B cell (primary cell): ENCODE measurements at regions not wholly inside any gene's neighbourhood (a gene's known extent, or its start where the extent isn't known, plus 50 kb on each side); places are given as distances from the start of the nearest gene placed in this dataset.
"Not testable (repeated sequence)": the region's sequence is repeated elsewhere in the genome, so short reads cannot be mapped to it uniquely, and the experiment has no call there.

ENCODE experiments used
- ATAC-seq: fragments of 200-7000 bp; cut with Tn5 transposase; one replicate; pipeline ENCODE4 v1.10.0; 2021; ENCODE audit warnings: low read depth, mild to moderate bottlenecking, moderate number of reproducible peaks, moderate library complexity
- CTCF ChIA-PET: fragments of 350-600 bp; sonication (Branson Sonifier 250); formaldehyde crosslinking; loops from one replicate; lab custom pipeline; 2021; ENCODE audit warnings: antibody characterized with exemption, inconsistent platforms; lab: Charles Lee
- POLR2A ChIA-PET: fragments of 350-600 bp; sonication (Branson Sonifier 250); formaldehyde crosslinking; loops from one replicate; lab custom pipeline; 2021; ENCODE audit warnings: antibody characterized with exemption; lab: Charles Lee
- DNase-seq: peaks from one replicate; pipeline ENCODE4 v3.0.0; 2013
- H2AFZ ChIP-seq: 2 replicates; pipeline ENCODE4 v1.6.1; 2012; ENCODE audit warnings: mild to moderate bottlenecking, low read depth, low read length; ENCODE audit not compliant: insufficient read depth, poor library complexity, severe bottlenecking
- H3K27ac ChIP-seq, 2 donors: 1 replicate in 1 of 2; 2 replicates in 1 of 2; pipeline ENCODE4 v1.5.1; 2012 to 2013; ENCODE audit warnings: low read length in 2 of 2, mild to moderate bottlenecking in 2 of 2, moderate library complexity in 1 of 2
- H3K27me3 ChIP-seq, 4 experiments: fragments of 200-600 bp in 1 of 4; sonication (generic) in 1 of 4; replicated peaks in 1 of 4; 1 replicate in 2 of 4; 2 replicates in 2 of 4; pipeline versions ENCODE4 v1.6.1 to v1.7.0; 2013 to 2016; ENCODE audit warnings: low read length in 3 of 4, mild to moderate bottlenecking in 2 of 4, mixed read lengths in 1 of 4, moderate library complexity in 1 of 4; ENCODE audit not compliant: insufficient read depth in 4 of 4, control insufficient read depth in 3 of 4; ENCODE audit errors: control extremely low read depth in 1 of 4
- H3K36me3 ChIP-seq, 2 experiments: replicated peaks in 1 of 2; 1 replicate in 1 of 2; 2 replicates in 1 of 2; pipeline versions ENCODE4 v1.6.1 to v1.7.1; 2013; ENCODE audit warnings: low read length in 1 of 2; ENCODE audit not compliant: insufficient read depth in 2 of 2, control insufficient read depth in 1 of 2; ENCODE audit errors: control extremely low read depth in 1 of 2, extremely low read depth in 1 of 2
- H3K4me1 ChIP-seq, 2 donors: fragments of 200-600 bp in 1 of 2; sonication (generic) in 1 of 2; 1 replicate in 1 of 2; 2 replicates in 1 of 2; pipeline versions ENCODE4 v1.5.1 to v1.6.1; 2013 to 2017; ENCODE audit warnings: low read length in 2 of 2; ENCODE audit not compliant: control insufficient read depth in 2 of 2, insufficient read depth in 2 of 2
- H3K4me2 ChIP-seq: replicated peaks from 2 replicates; pipeline ENCODE3; 2012; ENCODE audit warnings: mild to moderate bottlenecking, low read depth, low read length; ENCODE audit not compliant: poor library complexity, severe bottlenecking
- H3K4me3 ChIP-seq, 5 experiments: fragments of 200-600 bp in 1 of 5; sonication (generic) in 1 of 5; 1 replicate in 3 of 5; 2 replicates in 2 of 5; pipeline versions ENCODE4 v1.5.1 to v1.7.0; 2011 to 2016; ENCODE audit warnings: low read length in 4 of 5, mild to moderate bottlenecking in 4 of 5, low read depth in 2 of 5, control low read depth in 1 of 5, moderate library complexity in 1 of 5; ENCODE audit not compliant: insufficient read depth in 1 of 5; ENCODE audit errors: control extremely low read depth in 1 of 5, extremely low read depth in 1 of 5
- H3K79me2 ChIP-seq: fragments of 200-600 bp; sonication (generic); one replicate; pipeline ENCODE4 v1.6.0; 2016; ENCODE audit warnings: low read length; ENCODE audit not compliant: control insufficient read depth, insufficient read depth
- H3K9ac ChIP-seq: fragments of 200-600 bp; sonication (generic); 2 replicates; pipeline ENCODE4 v1.6.1; 2017; ENCODE audit warnings: mild to moderate bottlenecking, low read length, moderate library complexity
- H3K9me3 ChIP-seq, 3 donors: one replicate each; pipeline versions ENCODE4 v1.6.1 to v1.7.1; 2013; ENCODE audit warnings: low read length in 2 of 3; ENCODE audit not compliant: control insufficient read depth in 2 of 3, insufficient read depth in 1 of 3; ENCODE audit errors: control extremely low read depth in 1 of 3
- H4K20me1 ChIP-seq: 2 replicates; pipeline ENCODE4 v1.6.0; 2012; ENCODE audit warnings: mild to moderate bottlenecking, low read length; ENCODE audit not compliant: insufficient read depth, control insufficient read depth, poor library complexity, severe bottlenecking
- H3K27ac Mint-ChIP-seq: one replicate; pipeline ENCODE4 v1.8.0; 2021; ENCODE audit warnings: mixed read lengths
- H3K27me3 Mint-ChIP-seq: one replicate; pipeline ENCODE4 v1.8.0; 2021; ENCODE audit warnings: mixed read lengths
- H3K4me1 Mint-ChIP-seq: one replicate; pipeline ENCODE4 v1.8.0; 2021; ENCODE audit warnings: mixed read lengths
- H3K4me3 Mint-ChIP-seq: one replicate; pipeline ENCODE4 v1.8.0; 2021; ENCODE audit warnings: mixed read lengths
- H3K9me3 Mint-ChIP-seq: one replicate; pipeline ENCODE4 v1.8.0; 2022; ENCODE audit warnings: mixed read lengths; ENCODE audit not compliant: insufficient read depth
- CTCF ChIP-seq: fragments of 200-600 bp; IDR thresholded peaks from one replicate; pipeline ENCODE4 v1.8.0; 2022; ENCODE audit warnings: antibody characterized with exemption, mild to moderate bottlenecking
- EZH2 ChIP-seq: IDR thresholded peaks from 2 replicates; pipeline ENCODE4 v1.6.1; 2012; ENCODE audit warnings: borderline replicate concordance, low read depth, mild to moderate bottlenecking, moderate library complexity, low read length; ENCODE audit not compliant: insufficient read depth, poor library complexity, severe bottlenecking
- WGBS: methylation state at CpG from one replicate; pipeline ENCODE4 v1.1.5; 2013; ENCODE audit warnings: missing lambda C conversion rate; ENCODE audit not compliant: insufficient coverage; 5-methylcytosine and 5-hydroxymethylcytosine counted together
- intact Hi-C: fragments of 100-400 bp; cut with micrococcal nuclease; formaldehyde crosslinking; loops from one replicate; pipeline ENCODE4 v1.10.0; 2022

- Histone ChIP-seq H4K20me1 (no peaks in the 10 kb centered on the region), H2AFZ (no peak overlapping the region), H3K4me2 (no peak overlapping the region), H3K27me3 (no peaks in the 10 kb centered on the region), H3K9me3 (no peaks in the 10 kb centered on the region), H3K36me3 (no peaks in the 10 kb centered on the region), H3K79me2 (no peaks in the 10 kb centered on the region), H3K4me3 (no peak overlapping the region), H3K9ac (no peak overlapping the region), H3K27ac (no peak overlapping the region), H3K4me1 (no peaks in the 10 kb centered on the region)
- DNase-seq (no peak), ATAC-seq (no peak)
- H3K27me3 Mint-ChIP-seq, result peaks cover 3% of the 10 kb centered on the region
- WGBS, result no CpG with 5 or more reads among the region's 2 CpGs
- CTCF ChIA-PET, result no interaction called here
- H3K9me3 Mint-ChIP-seq, result peaks cover 5% of the 10 kb centered on the region
- intact Hi-C loops, result no loop called here
- H3K27ac Mint-ChIP-seq, result no peak overlapping the region
- H3K4me3 Mint-ChIP-seq, result no peak overlapping the region
- H3K4me1 Mint-ChIP-seq, result no peaks in the 10 kb centered on the region
- POLR2A ChIA-PET, result no interaction called here
- TF ChIP-seq CTCF, result no peak
- TF ChIP-seq EZH2, result no peak
These were observed 85.2 kb upstream of the GRAMD1B start for GRCh38 chr11:123344790-123345357.

GRCh38 chr11:123344188-123344587, 85.9 kb upstream of the GRAMD1B start:
- H3K4me1 Mint-ChIP-seq, H3K27me3 ChIP-seq, ATAC-seq, H3K79me2 ChIP-seq, CTCF ChIA-PET, H2AFZ ChIP-seq, H3K27me3 Mint-ChIP-seq, H3K4me1 ChIP-seq, H3K9ac ChIP-seq, H3K36me3 ChIP-seq, H3K4me3 ChIP-seq, H4K20me1 ChIP-seq, DNase-seq, H3K4me3 Mint-ChIP-seq, H3K4me2 ChIP-seq, POLR2A ChIA-PET, H3K9me3 ChIP-seq, H3K27ac Mint-ChIP-seq, intact Hi-C loops, H3K27ac ChIP-seq, H3K9me3 Mint-ChIP-seq: not testable (repeated sequence)
- 100% methylated on average over 2 of the region's 2 CpGs for WGBS
